GM18907 (cell line): ENCODE measurements at regions not wholly inside any gene's neighbourhood (a gene's known extent, or its start where the extent isn't known, plus 50 kb on each side); places are given as distances from the start of the nearest gene placed in this dataset.
"Not testable (repeated sequence)": the region's sequence is repeated elsewhere in the genome, so short reads cannot be mapped to it uniquely, and the experiment has no call there.

Source experiments
- ATAC-seq: cut with Tn5 transposase; IDR thresholded peaks from one replicate; pipeline ENCODE4 v1.9.1; 2021; ENCODE audit warnings: mild to moderate bottlenecking, moderate library complexity; ENCODE audit not compliant: unreplicated experiment

GRCh38 chr21:35482933-35483662 is 434.0 kb upstream of the RUNX1 start:
- no peak for ATAC-seq

GRCh38 chr21:35482096-35482495 is 433.0 kb upstream of the RUNX1 start:
- ATAC-seq: no peak

GRCh38 chr21:35481005-35481404 is 431.9 kb upstream of the RUNX1 start:
- ATAC-seq: no peak

GRCh38 chr21:35479529-35479928 is 430.4 kb upstream of the RUNX1 start:
- ATAC-seq: no peak

- no peak for ATAC-seq
These were observed 430.0 kb upstream of the RUNX1 start for GRCh38 chr21:35479065-35479448.

- no peak for ATAC-seq
These were observed 429.3 kb upstream of the RUNX1 start for GRCh38 chr21:35478161-35479064.

- ATAC-seq: no peak
These were observed 428.5 kb upstream of the RUNX1 start for GRCh38 chr21:35477622-35478021.

- ATAC-seq: no peak
These were observed 427.7 kb upstream of the RUNX1 start for GRCh38 chr21:35476621-35477395.

GRCh38 chr21:35475762-35476161 is 426.7 kb upstream of the RUNX1 start:
- no peak for ATAC-seq

- no peak for ATAC-seq
These were observed 425.9 kb upstream of the RUNX1 start for GRCh38 chr21:35475009-35475408.

GRCh38 chr21:35473496-35473895 is 424.4 kb upstream of the RUNX1 start:
- no peak for ATAC-seq

- no peak for ATAC-seq
These were observed 421.4 kb upstream of the RUNX1 start for GRCh38 chr21:35470522-35470921.

GRCh38 chr21:35469498-35469897 is 420.4 kb upstream of the RUNX1 start:
- no peak for ATAC-seq

- no peak for ATAC-seq
These were observed 419.9 kb upstream of the RUNX1 start for GRCh38 chr21:35468991-35469390.

- no peak for ATAC-seq
These were observed 418.5 kb upstream of the RUNX1 start for GRCh38 chr21:35467566-35467965.

GRCh38 chr21:35466681-35467080 is 417.6 kb upstream of the RUNX1 start:
- not testable (repeated sequence) for ATAC-seq

- ATAC-seq: no peak
These were observed 416.6 kb upstream of the RUNX1 start for GRCh38 chr21:35465741-35466140.

GRCh38 chr21:35461700-35462099 is 412.6 kb upstream of the RUNX1 start:
- ATAC-seq: no peak

GRCh38 chr21:35460441-35460840 is 411.3 kb upstream of the RUNX1 start:
- no peak for ATAC-seq

GRCh38 chr21:35458405-35458804 is 409.3 kb upstream of the RUNX1 start:
- no peak for ATAC-seq

- ATAC-seq: no peak
These were observed 408.1 kb upstream of the RUNX1 start for GRCh38 chr21:35457097-35457804.
